Testis (tissue), 2 donors: ENCODE measurements at regions not wholly inside any gene's neighbourhood (a gene's known extent, or its start where the extent isn't known, plus 50 kb on each side); places are given as distances from the start of the nearest gene placed in this dataset.

Experiments
- DNase-seq: peaks from one replicate; pipeline ENCODE4 v3.0.0-alpha.2; 2019
- H3K27ac ChIP-seq, 2 donors: fragments of 200-600 bp; sonication (generic); one replicate each; pipeline ENCODE4 v1.5.1; 2019
- H3K27me3 ChIP-seq: fragments of 200-600 bp; sonication (generic); one replicate; pipeline ENCODE4 v1.5.1; 2019
- H3K36me3 ChIP-seq: fragments of 200-600 bp; sonication (generic); one replicate; pipeline ENCODE4 v1.5.1; 2017; ENCODE audit warnings: low read depth; ENCODE audit errors: missing control alignments
- H3K4me1 ChIP-seq: fragments of 200-600 bp; sonication (generic); one replicate; pipeline ENCODE4 v1.5.1; 2019
- H3K4me3 ChIP-seq, 2 donors: fragments of 200-600 bp; sonication (generic); one replicate each; pipeline ENCODE4 v1.5.1; 2017 to 2019
- H3K9me3 ChIP-seq: fragments of 200-600 bp; sonication (generic); one replicate; pipeline ENCODE4 v1.5.1; 2017
- CTCF ChIP-seq, 3 experiments: fragments of 450-650 bp in 2 of 3; fragments of 200-600 bp in 1 of 3; sonication (generic) in 1 of 3; IDR thresholded peaks; one replicate each; pipeline ENCODE4 v1.5.1; 2016 to 2019; ENCODE audit warnings: antibody characterized with exemption in 3 of 3, mild to moderate bottlenecking in 2 of 3, moderate library complexity in 1 of 3
- POLR2A ChIP-seq: fragments of 450-650 bp; IDR thresholded peaks from one replicate; pipeline ENCODE4 v1.6.1; 2017; ENCODE audit warnings: antibody characterized with exemption, mild to moderate bottlenecking, moderate library complexity
- WGBS, 2 donors: methylation state at CpG; one replicate each; pipeline ENCODE4 v1.1.5; 2018; 5-methylcytosine and 5-hydroxymethylcytosine counted together
- intact Hi-C: fragments of 100-400 bp; cut with DNase I; formaldehyde crosslinking; loops from one replicate; pipeline ENCODE4 v1.15.1; 2023; ENCODE audit warnings: low total_unique reads

GRCh38 chr15:96969732-96970710 lies 639.5 kb downstream of the NR2F2 start:
- 67 to 75% methylated on average over 18 of the region's 18 CpGs for WGBS, 2 donors

GRCh38 chr15:96972201-96972600 lies 641.7 kb downstream of the NR2F2 start:
- no peak overlapping the region for H3K4me3 ChIP-seq

More at GRCh38 chr15:96969732-96970710, 639.5 kb downstream of the NR2F2 start:
- Histone ChIP-seq H3K27me3 (no peaks in the 10 kb centered on the region), H3K27ac (no peak overlapping the region), H3K4me1 (no peaks in the 10 kb centered on the region), H3K9me3 (no peaks in the 10 kb centered on the region), H3K36me3 (no peaks in the 10 kb centered on the region), H3K4me3 (no peak overlapping the region)
- intact Hi-C loops, result no loop called here
- TF ChIP-seq POLR2A (no peak), CTCF (IDR thresholded peaks at IDR 0.05) (no peak)
- DNase-seq, result no peak

GRCh38 chr15:96974761-96975160 lies 644.3 kb downstream of the NR2F2 start:
- no peaks in the 10 kb centered on the region for H3K36me3 ChIP-seq
- intact Hi-C loops, result no loop called here
- no peaks in the 10 kb centered on the region for H3K9me3 ChIP-seq
- H3K4me1 ChIP-seq, result no peaks in the 10 kb centered on the region
- no peak for DNase-seq
- no peak overlapping the region for H3K27ac ChIP-seq
- no peak overlapping the region for H3K4me3 ChIP-seq
- no peaks in the 10 kb centered on the region for H3K27me3 ChIP-seq
- TF ChIP-seq CTCF (IDR thresholded peaks at IDR 0.05) (no peak), POLR2A (no peak)

More at GRCh38 chr15:96972201-96972600, 641.7 kb downstream of the NR2F2 start:
- 30 to 39% methylated on average over 1 of the region's 1 CpG for WGBS, 2 donors
- H3K9me3 ChIP-seq, result no peaks in the 10 kb centered on the region
- H3K27me3 ChIP-seq, result no peaks in the 10 kb centered on the region
- intact Hi-C loops, result no loop called here
- no peaks in the 10 kb centered on the region for H3K4me1 ChIP-seq
- TF ChIP-seq CTCF (IDR thresholded peaks at IDR 0.05), result no peak
- H3K36me3 ChIP-seq, result no peaks in the 10 kb centered on the region
- no peak overlapping the region for H3K27ac ChIP-seq
- no peak for DNase-seq

GRCh38 chr15:96977886-96978285 lies 647.4 kb downstream of the NR2F2 start:
- no peak for TF ChIP-seq POLR2A
- TF ChIP-seq CTCF (IDR thresholded peaks at IDR 0.05), result no peak
- DNase-seq, result no peak
- Histone ChIP-seq H3K4me3 (no peak overlapping the region), H3K4me1 (no peaks in the 10 kb centered on the region), H3K27ac (no peak overlapping the region), H3K9me3 (no peaks in the 10 kb centered on the region), H3K36me3 (no peaks in the 10 kb centered on the region), H3K27me3 (no peaks in the 10 kb centered on the region)
- 30 to 34% methylated on average over 2 of the region's 2 CpGs for WGBS, 2 donors
- intact Hi-C loops, result no loop called here
